Caco-2 (cell line): ENCODE measurements at regions not wholly inside any gene's neighbourhood (a gene's known extent, or its start where the extent isn't known, plus 50 kb on each side); places are given as distances from the start of the nearest gene placed in this dataset.

ENCODE experiments used
- BruUV-seq: library from RNA; stranded (reverse); fragments of 400-500 nt; replicated peaks from 2 replicates; lab custom pipeline; 2021; lab: Mats Ljungman, UMichigan
- CTCF ChIA-PET: fragments of 300-600 bp; sonication (Branson Sonifier 250); formaldehyde crosslinking; loops from one replicate; lab custom pipeline; 2022; ENCODE audit warnings: antibody characterized with exemption; lab: Charles Lee
- POLR2A ChIA-PET: fragments of 300-600 bp; sonication (Branson Sonifier 250); formaldehyde crosslinking; loops from one replicate; lab custom pipeline; 2022; ENCODE audit warnings: antibody characterized with exemption; lab: Charles Lee
- DNase-seq, 2 experiments: peaks; one replicate each; pipeline versions ENCODE4 v3.0.0 to v3.0.0-alpha.2; 2020 to 2022
- H3K27me3 ChIP-seq: replicated peaks from 2 replicates; pipeline ENCODE4 v1.6.0; 2011; ENCODE audit warnings: low read length; ENCODE audit not compliant: control insufficient read depth, insufficient read depth
- H3K36me3 ChIP-seq: 2 replicates; pipeline ENCODE4 v1.5.1; 2011; ENCODE audit warnings: low read length; ENCODE audit not compliant: control insufficient read depth, insufficient read depth
- H3K4me1 ChIP-seq: fragments of 250-450 bp; sonication (Bioruptor Pico); 2 replicates; pipeline ENCODE4 v1.5.1; 2020; ENCODE audit warnings: mild to moderate bottlenecking
- H3K4me3 ChIP-seq: 2 replicates; pipeline ENCODE4 v1.5.1; 2011; ENCODE audit warnings: low read depth, mild to moderate bottlenecking, control low read depth, low read length
- H3K9me3 ChIP-seq: fragments of 250-450 bp; sonication (Bioruptor Pico); 2 replicates; pipeline ENCODE4 v1.5.1; 2020; ENCODE audit warnings: mild to moderate bottlenecking, moderate library complexity
- H3K27ac Mint-ChIP-seq: one replicate; pipeline ENCODE4 v1.8.0; 2022; ENCODE audit warnings: mixed read lengths; ENCODE audit not compliant: unreplicated experiment
- H3K27me3 Mint-ChIP-seq: one replicate; pipeline ENCODE4 v1.8.0; 2022; ENCODE audit warnings: mixed read lengths; ENCODE audit not compliant: insufficient read depth, unreplicated experiment
- H3K36me3 Mint-ChIP-seq: one replicate; pipeline ENCODE4 v1.8.0; 2022; ENCODE audit warnings: mild to moderate bottlenecking, mixed read lengths; ENCODE audit not compliant: insufficient read depth, unreplicated experiment
- H3K4me1 Mint-ChIP-seq: one replicate; pipeline ENCODE4 v1.8.0; 2022; ENCODE audit warnings: low read depth, mixed read lengths; ENCODE audit not compliant: unreplicated experiment
- H3K4me3 Mint-ChIP-seq: one replicate; pipeline ENCODE4 v1.8.0; 2022; ENCODE audit warnings: mild to moderate bottlenecking, moderate library complexity, mixed read lengths; ENCODE audit not compliant: unreplicated experiment
- H3K9me3 Mint-ChIP-seq: one replicate; pipeline ENCODE4 v1.8.0; 2022; ENCODE audit warnings: mixed read lengths; ENCODE audit not compliant: unreplicated experiment
- intact Hi-C: fragments of 100-400 bp; cut with micrococcal nuclease; formaldehyde crosslinking; loops from one replicate; pipeline ENCODE4 v1.10.0; 2022; ENCODE audit not compliant: unreplicated experiment
- TF ChIP-seq, protein P1 (sequence below), 2 experiments: fragments of 200-600 bp in 1 of 2; IDR thresholded peaks; 1 replicate in 1 of 2; 2 replicates in 1 of 2; pipeline versions ENCODE4 v1.5.1 to v1.8.0; 2011 to 2022; ENCODE audit warnings: antibody characterized with exemption in 1 of 2, control low read depth in 1 of 2, inconsistent platforms in 1 of 2, low read depth in 1 of 2, low read length in 1 of 2, mild to moderate bottlenecking in 1 of 2, moderate library complexity in 1 of 2; ENCODE audit not compliant: insufficient read depth in 1 of 2, severe bottlenecking in 1 of 2, unreplicated experiment in 1 of 2

DNA sequence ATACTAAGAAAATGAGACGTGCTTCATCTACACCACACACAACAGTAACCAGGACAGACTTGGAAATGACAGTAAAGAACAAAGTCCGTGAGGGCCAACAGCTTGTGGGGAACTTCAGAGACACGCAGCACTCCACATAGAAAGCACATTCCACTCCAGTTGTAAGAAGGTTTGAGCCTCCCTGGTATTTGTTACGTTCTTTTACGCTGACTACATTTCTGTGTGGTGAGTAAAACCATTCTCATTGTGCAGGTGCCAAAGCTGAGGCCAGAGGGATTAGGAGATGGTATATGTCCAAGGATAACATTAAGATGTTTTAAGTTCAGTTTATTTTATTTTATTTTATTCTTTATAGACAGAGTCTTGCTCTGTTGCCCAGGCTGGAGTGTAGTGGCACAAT, 1189.9 kb downstream of the UQCRFS1 start:
- Mint-ChIP-seq H3K4me1 (no peaks in the 10 kb centered on the region), H3K27ac (no peak overlapping the region), H3K27me3 (no peaks in the 10 kb centered on the region), H3K36me3 (no peaks in the 10 kb centered on the region), H3K9me3 (no peaks in the 10 kb centered on the region), H3K4me3 (no peak overlapping the region)
- Histone ChIP-seq H3K9me3 (no peaks in the 10 kb centered on the region), H3K36me3 (no peaks in the 10 kb centered on the region), H3K4me1 (no peaks in the 10 kb centered on the region), H3K27me3 (no peaks in the 10 kb centered on the region), H3K4me3 (no peak overlapping the region)
- TF ChIP-seq, protein P1, sequence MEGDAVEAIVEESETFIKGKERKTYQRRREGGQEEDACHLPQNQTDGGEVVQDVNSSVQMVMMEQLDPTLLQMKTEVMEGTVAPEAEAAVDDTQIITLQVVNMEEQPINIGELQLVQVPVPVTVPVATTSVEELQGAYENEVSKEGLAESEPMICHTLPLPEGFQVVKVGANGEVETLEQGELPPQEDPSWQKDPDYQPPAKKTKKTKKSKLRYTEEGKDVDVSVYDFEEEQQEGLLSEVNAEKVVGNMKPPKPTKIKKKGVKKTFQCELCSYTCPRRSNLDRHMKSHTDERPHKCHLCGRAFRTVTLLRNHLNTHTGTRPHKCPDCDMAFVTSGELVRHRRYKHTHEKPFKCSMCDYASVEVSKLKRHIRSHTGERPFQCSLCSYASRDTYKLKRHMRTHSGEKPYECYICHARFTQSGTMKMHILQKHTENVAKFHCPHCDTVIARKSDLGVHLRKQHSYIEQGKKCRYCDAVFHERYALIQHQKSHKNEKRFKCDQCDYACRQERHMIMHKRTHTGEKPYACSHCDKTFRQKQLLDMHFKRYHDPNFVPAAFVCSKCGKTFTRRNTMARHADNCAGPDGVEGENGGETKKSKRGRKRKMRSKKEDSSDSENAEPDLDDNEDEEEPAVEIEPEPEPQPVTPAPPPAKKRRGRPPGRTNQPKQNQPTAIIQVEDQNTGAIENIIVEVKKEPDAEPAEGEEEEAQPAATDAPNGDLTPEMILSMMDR (IDR thresholded peaks at IDR 0.05; ENCODE audit: insufficient read depth in 1 of 2, low read depth in 1 of 2, low read length in 1 of 2, severe bottlenecking in 1 of 2, unreplicated experiment in 1 of 2), result no peak
- CTCF ChIA-PET, result no interaction called here
- POLR2A ChIA-PET, result no interaction called here
- intact Hi-C loops, result no loop called here
- no TSS peak for BruUV-seq
- DNase-seq, result no peak

- Mint-ChIP-seq H3K4me3 (no peak overlapping the region), H3K27ac (no peak overlapping the region), H3K9me3 (no peaks in the 10 kb centered on the region), H3K36me3 (no peaks in the 10 kb centered on the region), H3K27me3 (no peaks in the 10 kb centered on the region), H3K4me1 (no peaks in the 10 kb centered on the region)
- H3K27me3 ChIP-seq, result no peaks in the 10 kb centered on the region
- no peak overlapping the region for H3K4me3 ChIP-seq
- intact Hi-C loops, result no loop called here
- no peaks in the 10 kb centered on the region for H3K9me3 ChIP-seq
- H3K36me3 ChIP-seq, result no peaks in the 10 kb centered on the region
- TF ChIP-seq, protein P1 (IDR thresholded peaks at IDR 0.05; ENCODE audit: insufficient read depth in 1 of 2, low read depth in 1 of 2, low read length in 1 of 2, severe bottlenecking in 1 of 2, unreplicated experiment in 1 of 2), result no peak
- POLR2A ChIA-PET, result no interaction called here
- BruUV-seq, result no TSS peak
- H3K4me1 ChIP-seq, result no peaks in the 10 kb centered on the region
- CTCF ChIA-PET, result no interaction called here
- no peak for DNase-seq
Observed at GRCh38 chr19:28022506-28022905, 1190.4 kb downstream of the UQCRFS1 start.

DNA sequence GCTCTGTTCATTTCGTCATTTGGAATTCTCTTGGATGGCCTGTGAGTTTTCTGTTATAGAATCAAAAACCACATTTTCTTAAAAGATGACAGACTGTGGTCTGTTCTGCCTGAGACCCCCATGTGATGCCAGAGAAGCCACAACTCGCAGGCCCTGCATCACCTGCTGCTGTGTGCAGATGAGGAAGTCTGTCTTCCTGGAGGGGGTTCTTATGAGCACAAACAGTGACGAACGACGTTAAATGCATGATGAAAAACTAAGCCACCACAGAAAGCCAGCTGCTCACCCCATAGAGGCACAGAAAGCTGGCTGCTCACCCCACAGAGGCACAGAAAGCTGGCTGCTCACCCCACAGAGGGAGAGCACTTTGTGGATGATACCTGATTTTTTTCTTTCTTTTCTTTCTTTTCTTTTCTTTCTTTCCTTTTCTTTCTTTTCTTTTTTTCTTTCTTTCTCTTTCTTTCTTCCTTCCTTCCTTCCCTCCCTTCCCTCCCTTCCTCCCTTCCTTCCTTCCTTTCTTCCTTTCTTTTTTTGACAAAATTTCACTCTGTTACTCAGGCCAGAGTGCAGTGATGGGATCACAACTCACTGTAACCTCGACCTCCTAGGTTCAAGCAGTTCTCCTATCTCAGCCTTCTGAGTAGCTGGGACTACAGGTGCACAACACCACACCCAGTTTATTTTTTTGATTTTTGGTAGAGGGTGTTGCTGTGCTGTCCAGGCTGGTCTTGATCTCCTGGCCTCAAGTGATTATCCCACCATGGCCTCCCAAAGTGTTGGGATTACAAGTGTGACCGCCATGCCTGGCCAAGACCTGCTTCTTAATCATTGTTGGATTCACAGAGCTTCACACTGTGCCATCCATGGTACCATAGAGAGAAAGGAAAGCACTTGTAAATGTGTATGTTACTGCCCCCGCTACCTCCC, 1191.4 kb downstream of the UQCRFS1 start:
- Mint-ChIP-seq H3K27me3 (no peaks in the 10 kb centered on the region), H3K4me3 (no peak overlapping the region), H3K36me3 (no peaks in the 10 kb centered on the region), H3K27ac (no peak overlapping the region), H3K9me3 (no peaks in the 10 kb centered on the region), H3K4me1 (no peaks in the 10 kb centered on the region)
- Histone ChIP-seq H3K4me1 (no peaks in the 10 kb centered on the region), H3K27me3 (no peaks in the 10 kb centered on the region), H3K36me3 (no peaks in the 10 kb centered on the region), H3K9me3 (no peaks in the 10 kb centered on the region), H3K4me3 (no peak overlapping the region)
- intact Hi-C loops, result no loop called here
- no TSS peak for BruUV-seq
- TF ChIP-seq, protein P1 (IDR thresholded peaks at IDR 0.05; ENCODE audit: insufficient read depth in 1 of 2, low read depth in 1 of 2, low read length in 1 of 2, severe bottlenecking in 1 of 2, unreplicated experiment in 1 of 2), result no peak
- no peak for DNase-seq
- ChIA-PET CTCF (no interaction called here), POLR2A (no interaction called here)
